Loucy (cell line): ENCODE measurements at regions not wholly inside any gene's neighbourhood (a gene's known extent, or its start where the extent isn't known, plus 50 kb on each side); places are given as distances from the start of the nearest gene placed in this dataset.

Source experiments
- H2AFZ ChIP-seq: fragments of 200-600 bp; sonication (generic); 2 replicates; pipeline ENCODE4 v1.6.0; 2016; ENCODE audit warnings: antibody characterized with exemption, mild to moderate bottlenecking, low read length, moderate library complexity
- H3F3A ChIP-seq: fragments of 200-600 bp; 2 replicates; pipeline ENCODE4 v1.6.0; 2016; ENCODE audit warnings: antibody characterized with exemption, low read depth, mild to moderate bottlenecking
- H3K27me3 ChIP-seq: fragments of 200-600 bp; sonication (generic); 2 replicates; pipeline ENCODE4 v1.6.1; 2014; ENCODE audit warnings: low read length, mild to moderate bottlenecking; ENCODE audit not compliant: insufficient read depth, poor library complexity, severe bottlenecking
- H3K36me3 ChIP-seq: fragments of 200-600 bp; sonication (generic); 2 replicates; pipeline ENCODE4 v1.6.1; 2016; ENCODE audit warnings: low read length; ENCODE audit not compliant: insufficient read depth
- H3K4me1 ChIP-seq: fragments of 200-600 bp; sonication (generic); 2 replicates; pipeline ENCODE4 v1.5.1; 2014; ENCODE audit warnings: low read length, mild to moderate bottlenecking; ENCODE audit not compliant: insufficient read depth, poor library complexity, severe bottlenecking
- H3K4me2 ChIP-seq: fragments of 200-600 bp; sonication (generic); 2 replicates; pipeline ENCODE4 v1.6.0; 2014; ENCODE audit warnings: antibody characterized with exemption, low read length, low read depth, mild to moderate bottlenecking; ENCODE audit not compliant: poor library complexity, severe bottlenecking
- H3K4me3 ChIP-seq: fragments of 200-600 bp; sonication (generic); 2 replicates; pipeline ENCODE4 v1.5.1; 2014; ENCODE audit warnings: low read length, mild to moderate bottlenecking, mixed read lengths; ENCODE audit not compliant: poor library complexity, severe bottlenecking
- H3K79me2 ChIP-seq: fragments of 200-600 bp; sonication (generic); 2 replicates; pipeline ENCODE4 v1.6.1; 2014; ENCODE audit warnings: low read length; ENCODE audit not compliant: insufficient read depth
- H3K9ac ChIP-seq: fragments of 200-600 bp; sonication (generic); 2 replicates; pipeline ENCODE4 v1.6.0; 2014; ENCODE audit warnings: mild to moderate bottlenecking, low read depth, low read length, moderate library complexity; ENCODE audit not compliant: poor library complexity, severe bottlenecking
- H3K9me2 ChIP-seq: fragments of 200-600 bp; sonication (generic); replicated peaks from 2 replicates; pipeline ENCODE4 v1.6.1; 2016; ENCODE audit warnings: low read depth, low read length, mixed read lengths
- H3K9me3 ChIP-seq: fragments of 200-600 bp; sonication (generic); 2 replicates; pipeline ENCODE4 v1.6.1; 2014; ENCODE audit warnings: mild to moderate bottlenecking, antibody characterized with exemption, low read length, low read depth; ENCODE audit not compliant: insufficient read depth
- H4K20me1 ChIP-seq: fragments of 200-600 bp; sonication (generic); 2 replicates; pipeline ENCODE4 v1.6.0; 2014; ENCODE audit warnings: antibody characterized with exemption, low read length, mild to moderate bottlenecking; ENCODE audit not compliant: insufficient read depth, poor library complexity, severe bottlenecking
- CTCF ChIP-seq: fragments of 200-600 bp; sonication (generic); conservative IDR thresholded peaks from 2 replicates; pipeline ENCODE4 v1.5.1; 2014; ENCODE audit warnings: mild to moderate bottlenecking, antibody characterized with exemption, low read length
- EZH2phosphoT487 ChIP-seq: fragments of 200-600 bp; IDR thresholded peaks from 2 replicates; pipeline ENCODE4 v1.6.1; 2018; ENCODE audit warnings: antibody characterized with exemption, mild to moderate bottlenecking, moderate library complexity, borderline replicate concordance

- H3K27me3 ChIP-seq, result no peaks in the 10 kb centered on the region
- no peaks in the 10 kb centered on the region for H3K9me3 ChIP-seq
- no peak overlapping the region for H2AFZ ChIP-seq
- no peak overlapping the region for H3K9ac ChIP-seq
- H3K79me2 ChIP-seq, result no peaks in the 10 kb centered on the region
- no peak overlapping the region for H3K4me3 ChIP-seq
- H3K4me1 ChIP-seq, result no peaks in the 10 kb centered on the region
- H3K36me3 ChIP-seq, result no peaks in the 10 kb centered on the region
- H3K9me2 ChIP-seq, result no peaks in the 10 kb centered on the region
- no peak overlapping the region for H3K4me2 ChIP-seq
- TF ChIP-seq EZH2phosphoT487 (no peak), CTCF (no peak)
- H3F3A ChIP-seq, result no peaks in the 10 kb centered on the region
- no peaks in the 10 kb centered on the region for H4K20me1 ChIP-seq
These were observed 711.6 kb upstream of the SLITRK6 start for GRCh38 chr13:86510792-86511191.

- TF ChIP-seq EZH2phosphoT487 (no peak), CTCF (no peak)
- no peaks in the 10 kb centered on the region for H3K79me2 ChIP-seq
- no peak overlapping the region for H3K4me3 ChIP-seq
- H3K9me2 ChIP-seq, result no peaks in the 10 kb centered on the region
- no peaks in the 10 kb centered on the region for H3F3A ChIP-seq
- no peaks in the 10 kb centered on the region for H3K27me3 ChIP-seq
- H3K4me2 ChIP-seq, result no peak overlapping the region
- no peaks in the 10 kb centered on the region for H4K20me1 ChIP-seq
- H2AFZ ChIP-seq, result no peak overlapping the region
- H3K4me1 ChIP-seq, result no peaks in the 10 kb centered on the region
- H3K36me3 ChIP-seq, result no peaks in the 10 kb centered on the region
- H3K9ac ChIP-seq, result no peak overlapping the region
- no peaks in the 10 kb centered on the region for H3K9me3 ChIP-seq
These were observed 742.2 kb upstream of the SLITRK6 start for GRCh38 chr13:86541461-86541860.

GRCh38 chr13:86554066-86554465 lies 754.8 kb upstream of the SLITRK6 start:
- H3K9ac ChIP-seq, result no peak overlapping the region
- no peak overlapping the region for H2AFZ ChIP-seq
- H3F3A ChIP-seq, result no peaks in the 10 kb centered on the region
- H3K9me2 ChIP-seq, result no peaks in the 10 kb centered on the region
- H3K79me2 ChIP-seq, result no peaks in the 10 kb centered on the region
- no peak overlapping the region for H3K4me2 ChIP-seq
- H4K20me1 ChIP-seq, result no peaks in the 10 kb centered on the region
- H3K36me3 ChIP-seq, result no peaks in the 10 kb centered on the region
- no peak overlapping the region for H3K4me3 ChIP-seq
- no peaks in the 10 kb centered on the region for H3K9me3 ChIP-seq
- no peaks in the 10 kb centered on the region for H3K27me3 ChIP-seq
- H3K4me1 ChIP-seq, result no peaks in the 10 kb centered on the region
- TF ChIP-seq CTCF (no peak), EZH2phosphoT487 (no peak)
